ENCODE measurements at regions not wholly inside any gene's neighbourhood (a gene's known extent, or its start where the extent isn't known, plus 50 kb on each side); places are given as distances from the start of the nearest gene placed in this dataset.
A peak's percentile ranks its signal among the peaks of the same experiment; 100 is the strongest.

- intact Hi-C loops (cut with micrococcal nuclease): no loop called here
- no peaks in the 10 kb centered on the region for H3K27me3 Mint-ChIP-seq
- no peaks in the 10 kb centered on the region for H3K36me3 Mint-ChIP-seq (ENCODE audit: low read depth)
- no peaks in the 10 kb centered on the region for H3K9me3 Mint-ChIP-seq
- H3K27ac Mint-ChIP-seq: no peak overlapping the region
- no peak overlapping the region for H3K4me3 Mint-ChIP-seq
- H3K4me1 Mint-ChIP-seq: no peaks in the 10 kb centered on the region
- DNase-seq: no peak
Measured at GRCh38 chr10:128318913-128319312, 192.7 kb upstream of the MKI67 start.

GRCh38 chr10:128322106-128322505 lies 195.9 kb upstream of the MKI67 start:
- DNase-seq: no peak
- Mint-ChIP-seq H3K4me1 (no peaks in the 10 kb centered on the region), H3K27ac (no peak overlapping the region), H3K27me3 (no peaks in the 10 kb centered on the region), H3K4me3 (no peak overlapping the region), H3K36me3 (ENCODE audit: low read depth) (no peaks in the 10 kb centered on the region), H3K9me3 (no peaks in the 10 kb centered on the region)
- intact Hi-C loops (cut with micrococcal nuclease): no loop called here

- Mint-ChIP-seq H3K4me1 (no peaks in the 10 kb centered on the region), H3K36me3 (ENCODE audit: low read depth) (no peaks in the 10 kb centered on the region), H3K4me3 (no peak overlapping the region), H3K27me3 (no peaks in the 10 kb centered on the region), H3K27ac (no peak overlapping the region), H3K9me3 (no peaks in the 10 kb centered on the region)
- intact Hi-C loops (cut with micrococcal nuclease): no loop called here
- DNase-seq: no peak
Measured at GRCh38 chr10:128322950-128323349, 196.7 kb upstream of the MKI67 start.

GRCh38 chr10:128324058-128324827 lies 198.0 kb upstream of the MKI67 start:
- peak; percentile 54 for DNase-seq
- no peak overlapping the region for H3K27ac Mint-ChIP-seq

GRCh38 chr10:128325788-128326187 lies 199.6 kb upstream of the MKI67 start:
- Mint-ChIP-seq H3K27me3 (no peaks in the 10 kb centered on the region), H3K4me3 (no peak overlapping the region), H3K36me3 (ENCODE audit: low read depth) (no peaks in the 10 kb centered on the region), H3K9me3 (no peaks in the 10 kb centered on the region), H3K4me1 (no peaks in the 10 kb centered on the region), H3K27ac (no peak overlapping the region)
- intact Hi-C loops (cut with micrococcal nuclease): no loop called here
- peak; percentile 21 for DNase-seq

More at GRCh38 chr10:128324058-128324827, 198.0 kb upstream of the MKI67 start:
- intact Hi-C loops (cut with micrococcal nuclease): no loop called here
- H3K27me3 Mint-ChIP-seq: no peaks in the 10 kb centered on the region
- no peaks in the 10 kb centered on the region for H3K36me3 Mint-ChIP-seq (ENCODE audit: low read depth)
- H3K9me3 Mint-ChIP-seq: no peaks in the 10 kb centered on the region
- no peaks in the 10 kb centered on the region for H3K4me1 Mint-ChIP-seq
- no peak overlapping the region for H3K4me3 Mint-ChIP-seq

- DNase-seq: no peak
- no peak overlapping the region for H3K27ac Mint-ChIP-seq
- intact Hi-C loops (cut with micrococcal nuclease): no loop called here
- H3K4me1 Mint-ChIP-seq: no peaks in the 10 kb centered on the region
- no peaks in the 10 kb centered on the region for H3K27me3 Mint-ChIP-seq
- no peaks in the 10 kb centered on the region for H3K9me3 Mint-ChIP-seq
- H3K36me3 Mint-ChIP-seq (ENCODE audit: low read depth): no peaks in the 10 kb centered on the region
- no peak overlapping the region for H3K4me3 Mint-ChIP-seq
Measured at GRCh38 chr10:128326251-128326650, 200.0 kb upstream of the MKI67 start.

GRCh38 chr10:128326851-128327250 lies 200.6 kb upstream of the MKI67 start:
- intact Hi-C loops (cut with micrococcal nuclease): no loop called here
- no peaks in the 10 kb centered on the region for H3K9me3 Mint-ChIP-seq
- no peaks in the 10 kb centered on the region for H3K27me3 Mint-ChIP-seq
- no peak overlapping the region for H3K4me3 Mint-ChIP-seq
- H3K4me1 Mint-ChIP-seq: no peaks in the 10 kb centered on the region
- no peak for DNase-seq
- no peaks in the 10 kb centered on the region for H3K36me3 Mint-ChIP-seq (ENCODE audit: low read depth)
- no peak overlapping the region for H3K27ac Mint-ChIP-seq

GRCh38 chr10:128336401-128336800 lies 210.2 kb upstream of the MKI67 start:
- no peak overlapping the region for H3K27ac Mint-ChIP-seq
- peaks cover 7% of the 10 kb centered on the region for H3K27me3 Mint-ChIP-seq
- no peak overlapping the region for H3K4me3 Mint-ChIP-seq
- intact Hi-C loops (cut with micrococcal nuclease): no loop called here
- no peak for DNase-seq
- H3K9me3 Mint-ChIP-seq: no peaks in the 10 kb centered on the region
- H3K4me1 Mint-ChIP-seq: no peaks in the 10 kb centered on the region
- H3K36me3 Mint-ChIP-seq (ENCODE audit: low read depth): no peaks in the 10 kb centered on the region

- no peak for DNase-seq
- Mint-ChIP-seq H3K4me1 (no peaks in the 10 kb centered on the region), H3K4me3 (no peak overlapping the region), H3K9me3 (no peaks in the 10 kb centered on the region), H3K27ac (no peak overlapping the region), H3K27me3 (peaks cover 8% of the 10 kb centered on the region), H3K36me3 (ENCODE audit: low read depth) (no peaks in the 10 kb centered on the region)
- intact Hi-C loops (cut with micrococcal nuclease): no loop called here
Measured at GRCh38 chr10:128337860-128338378, 211.7 kb upstream of the MKI67 start.

GRCh38 chr10:128338951-128339350 lies 212.7 kb upstream of the MKI67 start:
- Mint-ChIP-seq H3K9me3 (no peaks in the 10 kb centered on the region), H3K4me1 (no peaks in the 10 kb centered on the region), H3K27ac (no peak overlapping the region), H3K27me3 (peaks cover 7% of the 10 kb centered on the region), H3K4me3 (no peak overlapping the region), H3K36me3 (ENCODE audit: low read depth) (no peaks in the 10 kb centered on the region)
- DNase-seq: no peak
- intact Hi-C loops (cut with micrococcal nuclease): no loop called here

- no peak overlapping the region for H3K27ac Mint-ChIP-seq
- intact Hi-C loops (cut with micrococcal nuclease): no loop called here
- no peaks in the 10 kb centered on the region for H3K4me1 Mint-ChIP-seq
- no peak for DNase-seq
- no peak overlapping the region for H3K4me3 Mint-ChIP-seq
- no peaks in the 10 kb centered on the region for H3K9me3 Mint-ChIP-seq
- H3K36me3 Mint-ChIP-seq (ENCODE audit: low read depth): no peaks in the 10 kb centered on the region
- H3K27me3 Mint-ChIP-seq: peaks cover 7% of the 10 kb centered on the region
Measured at GRCh38 chr10:128339753-128340152, 213.5 kb upstream of the MKI67 start.

GRCh38 chr10:128345353-128345752 lies 219.1 kb upstream of the MKI67 start:
- H3K4me1 Mint-ChIP-seq: no peaks in the 10 kb centered on the region
- H3K9me3 Mint-ChIP-seq: no peaks in the 10 kb centered on the region
- no peak overlapping the region for H3K27ac Mint-ChIP-seq
- peaks cover 14% of the 10 kb centered on the region for H3K27me3 Mint-ChIP-seq
- no peaks in the 10 kb centered on the region for H3K36me3 Mint-ChIP-seq (ENCODE audit: low read depth)
- no peak overlapping the region for H3K4me3 Mint-ChIP-seq
- DNase-seq: no peak
- intact Hi-C loops (cut with micrococcal nuclease): no loop called here

- intact Hi-C loops (cut with micrococcal nuclease): no loop called here
- H3K27ac Mint-ChIP-seq: no peak overlapping the region
- no peak overlapping the region for H3K4me3 Mint-ChIP-seq
- no peaks in the 10 kb centered on the region for H3K9me3 Mint-ChIP-seq
- H3K4me1 Mint-ChIP-seq: no peaks in the 10 kb centered on the region
- DNase-seq: peak; percentile 40
- no peaks in the 10 kb centered on the region for H3K27me3 Mint-ChIP-seq
- H3K36me3 Mint-ChIP-seq (ENCODE audit: low read depth): no peaks in the 10 kb centered on the region
Measured at GRCh38 chr10:128360783-128361182, 234.6 kb upstream of the MKI67 start.

GRCh38 chr10:128361487-128361886 lies 235.3 kb upstream of the MKI67 start:
- peak; percentile 26 for DNase-seq
- H3K4me1 Mint-ChIP-seq: no peaks in the 10 kb centered on the region

GRCh38 chr10:128362514-128362913 lies 236.3 kb upstream of the MKI67 start:
- Mint-ChIP-seq H3K4me3 (no peak overlapping the region), H3K36me3 (ENCODE audit: low read depth) (no peaks in the 10 kb centered on the region), H3K27me3 (no peaks in the 10 kb centered on the region), H3K27ac (no peak overlapping the region), H3K4me1 (no peaks in the 10 kb centered on the region), H3K9me3 (no peaks in the 10 kb centered on the region)
- intact Hi-C loops (cut with micrococcal nuclease): no loop called here
- peak; percentile 44 for DNase-seq

More at GRCh38 chr10:128361487-128361886, 235.3 kb upstream of the MKI67 start:
- Mint-ChIP-seq H3K9me3 (no peaks in the 10 kb centered on the region), H3K27me3 (no peaks in the 10 kb centered on the region), H3K4me3 (no peak overlapping the region), H3K36me3 (ENCODE audit: low read depth) (no peaks in the 10 kb centered on the region), H3K27ac (no peak overlapping the region)
- intact Hi-C loops (cut with micrococcal nuclease): no loop called here

All from activated CD4-positive, alpha-beta T cell treated with anti-CD3 and anti-CD28 coated beads, Interleukin-2, amount 10 ng/mL, durations not matched to agents 24 days and 14 days (primary cell).